HG03064 (cell line): ENCODE measurements at regions not wholly inside any gene's neighbourhood (a gene's known extent, or its start where the extent isn't known, plus 50 kb on each side); places are given as distances from the start of the nearest gene placed in this dataset.

Experiments
- ATAC-seq: cut with Tn5 transposase; IDR thresholded peaks from one replicate; pipeline ENCODE4 v1.9.1; 2021; ENCODE audit warnings: low read depth; ENCODE audit not compliant: unreplicated experiment

- ATAC-seq: no peak
These were observed 68.8 kb upstream of the ARHGAP18 start for GRCh38 chr6:129778793-129779192.

GRCh38 chr6:129777371-129777770, 67.4 kb upstream of the ARHGAP18 start:
- ATAC-seq: no peak

GRCh38 chr6:129776542-129777330, 66.8 kb upstream of the ARHGAP18 start:
- no peak for ATAC-seq

GRCh38 chr6:129774697-129775447, 64.9 kb upstream of the ARHGAP18 start:
- no peak for ATAC-seq

- ATAC-seq: no peak
These were observed 63.3 kb upstream of the ARHGAP18 start for GRCh38 chr6:129773304-129773703.

- no peak for ATAC-seq
These were observed 61.7 kb upstream of the ARHGAP18 start for GRCh38 chr6:129771678-129772077.

GRCh38 chr6:129767776-129768485, 58.0 kb upstream of the ARHGAP18 start:
- no peak for ATAC-seq

GRCh38 chr6:129766959-129767728, 57.2 kb upstream of the ARHGAP18 start:
- peak; percentile 90 for ATAC-seq

GRCh38 chr6:129764761-129765407, 54.9 kb upstream of the ARHGAP18 start:
- no peak for ATAC-seq

- no peak for ATAC-seq
These were observed 50.0 kb upstream of the ARHGAP18 start for GRCh38 chr6:129759796-129760605.
